Epithelial cell of esophagus (primary cell): ENCODE measurements at regions not wholly inside any gene's neighbourhood (a gene's known extent, or its start where the extent isn't known, plus 50 kb on each side); places are given as distances from the start of the nearest gene placed in this dataset.

Source experiments
- DNase-seq: peaks from one replicate; pipeline ENCODE4 v3.0.0; 2010; ENCODE audit warnings: low read depth
- H3K4me3 ChIP-seq: 2 replicates; pipeline ENCODE4 v1.5.1; 2011; ENCODE audit warnings: mild to moderate bottlenecking, low read length, control low read depth
- CTCF ChIP-seq: IDR thresholded peaks from 2 replicates; pipeline ENCODE4 v1.5.1; 2011; ENCODE audit warnings: low read depth, mild to moderate bottlenecking, low read length, control low read depth, inconsistent platforms; ENCODE audit not compliant: insufficient read depth; ENCODE audit errors: missing control alignments

- no peak for DNase-seq
Observed at GRCh38 chr18:76208678-76209306, 286.2 kb downstream of the ZNF516 start.

GRCh38 chr18:76205906-76206305 lies 289.1 kb downstream of the ZNF516 start:
- no peak for DNase-seq
- no peak overlapping the region for H3K4me3 ChIP-seq
- TF ChIP-seq CTCF, result no peak

More at GRCh38 chr18:76208678-76209306, 286.2 kb downstream of the ZNF516 start:
- no peak overlapping the region for H3K4me3 ChIP-seq
- no peak for TF ChIP-seq CTCF

- no peak for DNase-seq
- no peak overlapping the region for H3K4me3 ChIP-seq
- TF ChIP-seq CTCF, result no peak
Observed at GRCh38 chr18:76203552-76203951, 291.5 kb downstream of the ZNF516 start.

GRCh38 chr18:76202322-76202721 lies 292.7 kb downstream of the ZNF516 start:
- no peak for TF ChIP-seq CTCF
- DNase-seq, result no peak
- H3K4me3 ChIP-seq, result no peak overlapping the region

GRCh38 chr18:76195601-76196000 lies 299.4 kb downstream of the ZNF516 start:
- TF ChIP-seq CTCF, result no peak
- DNase-seq, result no peak
- H3K4me3 ChIP-seq, result no peak overlapping the region

- no peak for TF ChIP-seq CTCF
- H3K4me3 ChIP-seq, result no peak overlapping the region
- DNase-seq, result no peak
Observed at GRCh38 chr18:76188097-76188496, 306.9 kb downstream of the ZNF516 start.

GRCh38 chr18:76179257-76179656 lies 315.8 kb downstream of the ZNF516 start:
- no peak for DNase-seq
- no peak overlapping the region for H3K4me3 ChIP-seq
- TF ChIP-seq CTCF, result no peak
